ENCODE measurements at regions not wholly inside any gene's neighbourhood (a gene's known extent, or its start where the extent isn't known, plus 50 kb on each side); places are given as distances from the start of the nearest gene placed in this dataset.

GRCh38 chr3:29005862-29006261, 275.0 kb upstream of the RBMS3 start:
- no peak overlapping the region for H3K27ac ChIP-seq (ENCODE audit: low read depth, low read length, poor library complexity, severe bottlenecking)
- H3K9me2 ChIP-seq (ENCODE audit: low read depth, low read length) = no peaks in the 10 kb centered on the region
- H3K9me3 ChIP-seq (ENCODE audit: low read length) = no peaks in the 10 kb centered on the region

GRCh38 chr3:29011441-29011840, 269.4 kb upstream of the RBMS3 start:
- Histone ChIP-seq H2AFZ (ENCODE audit: low read length) (no peak overlapping the region), H3K36me3 (ENCODE audit: insufficient read depth, low read length) (no peaks in the 10 kb centered on the region), H3K9me2 (ENCODE audit: low read depth, low read length) (no peaks in the 10 kb centered on the region), H3K4me2 (ENCODE audit: low read length) (no peak overlapping the region), H3K79me2 (ENCODE audit: insufficient read depth, low read length) (no peaks in the 10 kb centered on the region), H3K9me3 (ENCODE audit: low read length) (no peaks in the 10 kb centered on the region), H3K9ac (ENCODE audit: low read length) (no peak overlapping the region), H3K4me3 (ENCODE audit: low read depth, low read length, poor library complexity, severe bottlenecking) (no peak overlapping the region), H4K20me1 (ENCODE audit: insufficient read depth, low read length) (no peaks in the 10 kb centered on the region), H3K4me1 (ENCODE audit: insufficient read depth, low read length, severe bottlenecking) (peaks cover 7% of the 10 kb centered on the region), H3F3A (ENCODE audit: insufficient read depth, low read length) (no peaks in the 10 kb centered on the region), H3K27me3 (ENCODE audit: insufficient read depth, low read length) (no peaks in the 10 kb centered on the region), H3K27ac (ENCODE audit: low read depth, low read length, poor library complexity, severe bottlenecking) (no peak overlapping the region)
- TF ChIP-seq CTCF (IDR thresholded peaks at IDR 0.05; ENCODE audit: low read length) (no peak), EZH2 (IDR thresholded peaks at IDR 0.05; ENCODE audit: borderline replicate concordance, low read length) (no peak)

More at GRCh38 chr3:29005862-29006261, 275.0 kb upstream of the RBMS3 start:
- no peaks in the 10 kb centered on the region for H3K27me3 ChIP-seq (ENCODE audit: insufficient read depth, low read length)
- H3F3A ChIP-seq (ENCODE audit: insufficient read depth, low read length) = no peaks in the 10 kb centered on the region
- no peak overlapping the region for H3K4me3 ChIP-seq (ENCODE audit: low read depth, low read length, poor library complexity, severe bottlenecking)
- H3K9ac ChIP-seq (ENCODE audit: low read length) = no peak overlapping the region
- no peaks in the 10 kb centered on the region for H3K36me3 ChIP-seq (ENCODE audit: insufficient read depth, low read length)
- no peaks in the 10 kb centered on the region for H4K20me1 ChIP-seq (ENCODE audit: insufficient read depth, low read length)
- H3K4me2 ChIP-seq (ENCODE audit: low read length) = no peak overlapping the region
- no peak overlapping the region for H2AFZ ChIP-seq (ENCODE audit: low read length)
- no peaks in the 10 kb centered on the region for H3K79me2 ChIP-seq (ENCODE audit: insufficient read depth, low read length)
- TF ChIP-seq EZH2 (IDR thresholded peaks at IDR 0.05; ENCODE audit: borderline replicate concordance, low read length) (no peak), CTCF (IDR thresholded peaks at IDR 0.05; ENCODE audit: low read length) (no peak)
- H3K4me1 ChIP-seq (ENCODE audit: insufficient read depth, low read length, severe bottlenecking) = no peaks in the 10 kb centered on the region

- no peaks in the 10 kb centered on the region for H3K79me2 ChIP-seq (ENCODE audit: insufficient read depth, low read length)
- H3F3A ChIP-seq (ENCODE audit: insufficient read depth, low read length) = no peaks in the 10 kb centered on the region
- no peak overlapping the region for H3K27ac ChIP-seq (ENCODE audit: low read depth, low read length, poor library complexity, severe bottlenecking)
- no peak overlapping the region for H3K4me3 ChIP-seq (ENCODE audit: low read depth, low read length, poor library complexity, severe bottlenecking)
- H4K20me1 ChIP-seq (ENCODE audit: insufficient read depth, low read length) = no peaks in the 10 kb centered on the region
- no peaks in the 10 kb centered on the region for H3K27me3 ChIP-seq (ENCODE audit: insufficient read depth, low read length)
- no peak overlapping the region for H2AFZ ChIP-seq (ENCODE audit: low read length)
- peaks cover 12% of the 10 kb centered on the region for H3K4me1 ChIP-seq (ENCODE audit: insufficient read depth, low read length, severe bottlenecking)
- no peak overlapping the region for H3K4me2 ChIP-seq (ENCODE audit: low read length)
- no peak for TF ChIP-seq EZH2 (IDR thresholded peaks at IDR 0.05; ENCODE audit: borderline replicate concordance, low read length)
- TF ChIP-seq CTCF (IDR thresholded peaks at IDR 0.05; ENCODE audit: low read length) = no peak
- no peaks in the 10 kb centered on the region for H3K9me2 ChIP-seq (ENCODE audit: low read depth, low read length)
- no peak overlapping the region for H3K9ac ChIP-seq (ENCODE audit: low read length)
- no peaks in the 10 kb centered on the region for H3K36me3 ChIP-seq (ENCODE audit: insufficient read depth, low read length)
- H3K9me3 ChIP-seq (ENCODE audit: low read length) = no peaks in the 10 kb centered on the region
These were observed 268.9 kb upstream of the RBMS3 start for GRCh38 chr3:29011966-29012365.
